GM18505 (cell line): ENCODE measurements at regions not wholly inside any gene's neighbourhood (a gene's known extent, or its start where the extent isn't known, plus 50 kb on each side); places are given as distances from the start of the nearest gene placed in this dataset.
"Not testable (repeated sequence)": the region's sequence is repeated elsewhere in the genome, so short reads cannot be mapped to it uniquely, and the experiment has no call there.

ENCODE experiments used
- ATAC-seq: cut with Tn5 transposase; IDR thresholded peaks from one replicate; pipeline ENCODE4 v1.9.1; 2021; ENCODE audit not compliant: unreplicated experiment
- POLR2A ChIP-seq: IDR thresholded peaks from 4 replicates; pipeline ENCODE4 v1.6.1; 2011; ENCODE audit warnings: borderline replicate concordance; ENCODE audit not compliant: insufficient read depth, insufficient read length; ENCODE audit errors: extremely low read depth

GRCh38 chr1:38502758-38503157 is 356.8 kb downstream of the RRAGC start:
- TF ChIP-seq POLR2A: no peak

GRCh38 chr1:38500891-38501290 is 358.7 kb downstream of the RRAGC start:
- no peak for ATAC-seq
- no peak for TF ChIP-seq POLR2A

More at GRCh38 chr1:38502758-38503157, 356.8 kb downstream of the RRAGC start:
- ATAC-seq: no peak

- TF ChIP-seq POLR2A: no peak
- ATAC-seq: no peak
These were observed 359.2 kb downstream of the RRAGC start for GRCh38 chr1:38500352-38500751.

GRCh38 chr1:38498686-38499085 is 360.9 kb downstream of the RRAGC start:
- TF ChIP-seq POLR2A: no peak
- no peak for ATAC-seq

GRCh38 chr1:38497921-38498656 is 361.5 kb downstream of the RRAGC start:
- no peak for ATAC-seq
- TF ChIP-seq POLR2A: no peak

GRCh38 chr1:38493306-38493705 is 366.3 kb downstream of the RRAGC start:
- not testable (repeated sequence) for ATAC-seq

GRCh38 chr1:38489844-38490270 is 369.7 kb downstream of the RRAGC start:
- no peak for ATAC-seq
- no peak for TF ChIP-seq POLR2A

- no peak for ATAC-seq
- no peak for TF ChIP-seq POLR2A
These were observed 371.2 kb downstream of the RRAGC start for GRCh38 chr1:38488162-38488898.

GRCh38 chr1:38487396-38487795 is 372.2 kb downstream of the RRAGC start:
- no peak for TF ChIP-seq POLR2A
- ATAC-seq: no peak

GRCh38 chr1:38486085-38486484 is 373.5 kb downstream of the RRAGC start:
- no peak for TF ChIP-seq POLR2A
- ATAC-seq: no peak

GRCh38 chr1:38481871-38482826 is 377.4 kb downstream of the RRAGC start:
- no peak for TF ChIP-seq POLR2A
- ATAC-seq: no peak

GRCh38 chr1:38479662-38480061 is 379.9 kb downstream of the RRAGC start:
- ATAC-seq: not testable (repeated sequence)

GRCh38 chr1:38477811-38478210 is 381.8 kb downstream of the RRAGC start:
- no peak for TF ChIP-seq POLR2A
- no peak for ATAC-seq
